B cell (primary cell): ENCODE measurements at regions not wholly inside any gene's neighbourhood (a gene's known extent, or its start where the extent isn't known, plus 50 kb on each side); places are given as distances from the start of the nearest gene placed in this dataset.

Experiments
- EZH2 ChIP-seq: IDR thresholded peaks from 2 replicates; pipeline ENCODE4 v1.6.1; 2012; ENCODE audit warnings: borderline replicate concordance, low read depth, mild to moderate bottlenecking, moderate library complexity, low read length; ENCODE audit not compliant: insufficient read depth, poor library complexity, severe bottlenecking
- TF ChIP-seq, protein P1 (sequence below): fragments of 200-600 bp; IDR thresholded peaks from one replicate; pipeline ENCODE4 v1.8.0; 2022; ENCODE audit warnings: antibody characterized with exemption, mild to moderate bottlenecking

GRCh38 chr3:81326245-81326644, 435.2 kb downstream of the GBE1 start:
- TF ChIP-seq, protein P1, sequence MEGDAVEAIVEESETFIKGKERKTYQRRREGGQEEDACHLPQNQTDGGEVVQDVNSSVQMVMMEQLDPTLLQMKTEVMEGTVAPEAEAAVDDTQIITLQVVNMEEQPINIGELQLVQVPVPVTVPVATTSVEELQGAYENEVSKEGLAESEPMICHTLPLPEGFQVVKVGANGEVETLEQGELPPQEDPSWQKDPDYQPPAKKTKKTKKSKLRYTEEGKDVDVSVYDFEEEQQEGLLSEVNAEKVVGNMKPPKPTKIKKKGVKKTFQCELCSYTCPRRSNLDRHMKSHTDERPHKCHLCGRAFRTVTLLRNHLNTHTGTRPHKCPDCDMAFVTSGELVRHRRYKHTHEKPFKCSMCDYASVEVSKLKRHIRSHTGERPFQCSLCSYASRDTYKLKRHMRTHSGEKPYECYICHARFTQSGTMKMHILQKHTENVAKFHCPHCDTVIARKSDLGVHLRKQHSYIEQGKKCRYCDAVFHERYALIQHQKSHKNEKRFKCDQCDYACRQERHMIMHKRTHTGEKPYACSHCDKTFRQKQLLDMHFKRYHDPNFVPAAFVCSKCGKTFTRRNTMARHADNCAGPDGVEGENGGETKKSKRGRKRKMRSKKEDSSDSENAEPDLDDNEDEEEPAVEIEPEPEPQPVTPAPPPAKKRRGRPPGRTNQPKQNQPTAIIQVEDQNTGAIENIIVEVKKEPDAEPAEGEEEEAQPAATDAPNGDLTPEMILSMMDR, result no peak
- TF ChIP-seq EZH2, result no peak
